Liver (tissue), 8 donors: ENCODE measurements at regions not wholly inside any gene's neighbourhood (a gene's known extent, or its start where the extent isn't known, plus 50 kb on each side); places are given as distances from the start of the nearest gene placed in this dataset.

Experiments used
- DNase-seq: peaks from one replicate; pipeline ENCODE4 v3.0.0-alpha.2; 2017; ENCODE audit warnings: low spot score
- H3K27ac ChIP-seq, 2 donors: one replicate each; pipeline ENCODE4 v1.7.0; 2013; ENCODE audit warnings: inconsistent platforms in 2 of 2, low read length in 2 of 2, control low read depth in 1 of 2, low read depth in 1 of 2, mild to moderate bottlenecking in 1 of 2
- H3K27me3 ChIP-seq, 4 donors: one replicate each; pipeline versions ENCODE4 v1.6.1 to v1.7.0; 2013; ENCODE audit warnings: low read length in 3 of 4, inconsistent platforms in 1 of 4, mild to moderate bottlenecking in 1 of 4, moderate library complexity in 1 of 4; ENCODE audit not compliant: control insufficient read depth in 4 of 4, insufficient read depth in 4 of 4
- H3K36me3 ChIP-seq, 4 donors: one replicate each; pipeline versions ENCODE4 v1.6.1 to v1.7.0; 2013; ENCODE audit warnings: low read length in 3 of 4, mild to moderate bottlenecking in 3 of 4, low read depth in 1 of 4, moderate library complexity in 1 of 4; ENCODE audit not compliant: control insufficient read depth in 4 of 4, insufficient read depth in 3 of 4
- H3K4me1 ChIP-seq, 4 donors: one replicate each; pipeline versions ENCODE4 v1.6.1 to v1.7.0; 2013; ENCODE audit warnings: low read length in 3 of 4, mild to moderate bottlenecking in 3 of 4, moderate library complexity in 1 of 4; ENCODE audit not compliant: control insufficient read depth in 4 of 4, insufficient read depth in 4 of 4
- H3K4me3 ChIP-seq, 3 donors: one replicate each; pipeline versions ENCODE4 v1.6.1 to v1.7.0; 2013; ENCODE audit warnings: low read length in 3 of 3, control low read depth in 1 of 3, low read depth in 1 of 3, mild to moderate bottlenecking in 1 of 3
- H3K9ac ChIP-seq, 2 donors: one replicate each; pipeline ENCODE4 v1.7.0; 2013; ENCODE audit warnings: low read length in 2 of 2, mild to moderate bottlenecking in 2 of 2, moderate library complexity in 2 of 2, control low read depth in 1 of 2, low read depth in 1 of 2
- H3K9me3 ChIP-seq, 4 donors: one replicate each; pipeline versions ENCODE4 v1.6.1 to v1.7.0; 2013; ENCODE audit warnings: low read length in 3 of 4; ENCODE audit not compliant: control insufficient read depth in 4 of 4
- ATF3 ChIP-seq: IDR thresholded peaks from 2 replicates; pipeline ENCODE4 v1.6.1; 2016; ENCODE audit warnings: antibody characterized with exemption
- FOXA1 ChIP-seq: IDR thresholded peaks from 2 replicates; pipeline ENCODE4 v1.6.1; 2016; ENCODE audit warnings: antibody characterized with exemption
- FOXA2 ChIP-seq: IDR thresholded peaks from 2 replicates; pipeline ENCODE4 v1.6.1; 2016; ENCODE audit warnings: antibody characterized with exemption
- GABPA ChIP-seq, 2 donors: IDR thresholded peaks in 1 of 2; conservative IDR thresholded peaks in 1 of 2; 2 replicates each; pipeline ENCODE4 v1.6.1; 2016; ENCODE audit warnings: antibody characterized with exemption in 2 of 2, mild to moderate bottlenecking in 1 of 2, moderate library complexity in 1 of 2
- HNF4A ChIP-seq, 2 donors: conservative IDR thresholded peaks; 2 replicates each; pipeline ENCODE4 v1.6.1; 2016; ENCODE audit warnings: antibody characterized with exemption in 2 of 2, mild to moderate bottlenecking in 2 of 2
- HNF4G ChIP-seq: IDR thresholded peaks from 2 replicates; pipeline ENCODE4 v1.6.1; 2016; ENCODE audit warnings: antibody characterized with exemption
- JUND ChIP-seq, 2 donors: IDR thresholded peaks; 2 replicates each; pipeline ENCODE4 v1.6.1; 2016; ENCODE audit warnings: antibody characterized with exemption in 2 of 2
- NR2F2 ChIP-seq: IDR thresholded peaks from 2 replicates; pipeline ENCODE4 v1.6.1; 2016; ENCODE audit warnings: antibody characterized with exemption
- RAD21 ChIP-seq, 2 donors: IDR thresholded peaks; 2 replicates each; pipeline ENCODE4 v1.6.1; 2016; ENCODE audit warnings: antibody characterized with exemption in 2 of 2, mild to moderate bottlenecking in 2 of 2
- RXRA ChIP-seq, 2 donors: IDR thresholded peaks; 2 replicates each; pipeline ENCODE4 v1.6.1; 2017 to 2018; ENCODE audit warnings: antibody characterized with exemption in 2 of 2, mild to moderate bottlenecking in 1 of 2
- TAF1 ChIP-seq: conservative IDR thresholded peaks from 2 replicates; pipeline ENCODE4 v1.6.1; 2016; ENCODE audit warnings: antibody characterized with exemption, mild to moderate bottlenecking
- YY1 ChIP-seq: IDR thresholded peaks from 2 replicates; pipeline ENCODE4 v1.6.1; 2016; ENCODE audit warnings: antibody characterized with exemption, mild to moderate bottlenecking
- ZBTB33 ChIP-seq: IDR thresholded peaks from 2 replicates; pipeline ENCODE4 v1.6.1; 2016; ENCODE audit warnings: antibody characterized with exemption
- WGBS: extraction: QIAGEN DNeasy Blood & Tissue Kit; methylation state at CpG from one replicate; pipeline ENCODE4 v1.1.7; 2013; 5-methylcytosine and 5-hydroxymethylcytosine counted together
- TF ChIP-seq, protein P1 (sequence below): IDR thresholded peaks from 2 replicates; pipeline ENCODE4 v1.6.1; 2016; ENCODE audit warnings: antibody characterized with exemption
- TF ChIP-seq, protein P2 (sequence below): fragments of 150-350 bp; IDR thresholded peaks from 2 replicates; pipeline ENCODE4 v1.5.1; 2017; ENCODE audit warnings: improper control_type of control experiment, low read depth, low read length; ENCODE audit not compliant: missing input control
- TF ChIP-seq, protein P3 (sequence below): IDR thresholded peaks from 2 replicates; pipeline ENCODE4 v1.6.1; 2016; ENCODE audit warnings: antibody characterized with exemption, mild to moderate bottlenecking
- donor health status: healthy.
- donor health status: healthy.
- donor health status: healthy.
- donor health status: healthy.
- donor health status: healthy.

GRCh38 chr2:242053921-242054320, 184.4 kb downstream of the RTP5 start:
- no peak overlapping the region for H3K9ac ChIP-seq
- no peak overlapping the region for H3K27ac ChIP-seq
- H3K27me3 ChIP-seq, result no peaks in the 10 kb centered on the region
- TF ChIP-seq RAD21 (IDR thresholded peaks at IDR 0.05) (no peak), ATF3 (no peak), RXRA (IDR thresholded peaks at IDR 0.05) (no peak), HNF4G (no peak), NR2F2 (no peak), FOXA1 (no peak), TAF1 (no peak), GABPA (IDR thresholded peaks at IDR 0.05 in 1 of 2, conservative IDR thresholded peaks at IDR 0.05 in 1 of 2) (no peak)
- TF ChIP-seq, protein P1, sequence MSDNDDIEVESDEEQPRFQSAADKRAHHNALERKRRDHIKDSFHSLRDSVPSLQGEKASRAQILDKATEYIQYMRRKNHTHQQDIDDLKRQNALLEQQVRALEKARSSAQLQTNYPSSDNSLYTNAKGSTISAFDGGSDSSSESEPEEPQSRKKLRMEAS, result no peak
- TF ChIP-seq, protein P2, sequence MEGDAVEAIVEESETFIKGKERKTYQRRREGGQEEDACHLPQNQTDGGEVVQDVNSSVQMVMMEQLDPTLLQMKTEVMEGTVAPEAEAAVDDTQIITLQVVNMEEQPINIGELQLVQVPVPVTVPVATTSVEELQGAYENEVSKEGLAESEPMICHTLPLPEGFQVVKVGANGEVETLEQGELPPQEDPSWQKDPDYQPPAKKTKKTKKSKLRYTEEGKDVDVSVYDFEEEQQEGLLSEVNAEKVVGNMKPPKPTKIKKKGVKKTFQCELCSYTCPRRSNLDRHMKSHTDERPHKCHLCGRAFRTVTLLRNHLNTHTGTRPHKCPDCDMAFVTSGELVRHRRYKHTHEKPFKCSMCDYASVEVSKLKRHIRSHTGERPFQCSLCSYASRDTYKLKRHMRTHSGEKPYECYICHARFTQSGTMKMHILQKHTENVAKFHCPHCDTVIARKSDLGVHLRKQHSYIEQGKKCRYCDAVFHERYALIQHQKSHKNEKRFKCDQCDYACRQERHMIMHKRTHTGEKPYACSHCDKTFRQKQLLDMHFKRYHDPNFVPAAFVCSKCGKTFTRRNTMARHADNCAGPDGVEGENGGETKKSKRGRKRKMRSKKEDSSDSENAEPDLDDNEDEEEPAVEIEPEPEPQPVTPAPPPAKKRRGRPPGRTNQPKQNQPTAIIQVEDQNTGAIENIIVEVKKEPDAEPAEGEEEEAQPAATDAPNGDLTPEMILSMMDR, result no peak
- H3K9me3 ChIP-seq, result no peaks in the 10 kb centered on the region
- WGBS, result 88% methylated on average over 12 of the region's 12 CpGs
- H3K4me1 ChIP-seq, result no peaks in the 10 kb centered on the region
- H3K36me3 ChIP-seq, result no peaks in the 10 kb centered on the region
- no peak for DNase-seq
- no peak overlapping the region for H3K4me3 ChIP-seq

DNA sequence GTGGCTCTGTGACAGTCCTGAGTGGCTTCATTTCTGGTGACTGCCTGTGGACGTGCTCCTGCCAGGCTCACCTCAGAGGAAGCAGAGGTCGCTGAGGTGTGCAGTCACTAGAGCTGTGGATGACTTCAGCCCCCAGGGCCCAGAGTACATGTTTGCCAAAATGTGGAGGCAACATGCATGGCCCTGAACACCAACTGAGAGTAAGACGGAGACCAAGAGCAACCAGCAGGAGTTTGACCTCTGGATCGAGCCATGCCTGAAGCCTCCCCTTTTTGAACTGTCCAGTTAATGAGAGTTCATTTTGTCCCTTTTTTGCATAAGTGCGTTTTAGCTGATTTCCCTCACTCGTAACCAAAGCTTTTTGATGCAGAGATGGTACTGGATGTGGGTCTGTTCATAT, 184.9 kb downstream of the RTP5 start:
- H3K27ac ChIP-seq, result no peak overlapping the region
- TF ChIP-seq, protein P1, result no peak
- TF ChIP-seq ZBTB33, result no peak
- TF ChIP-seq HNF4A (conservative IDR thresholded peaks at IDR 0.05), result no peak
- no peak for TF ChIP-seq NR2F2
- no peak for TF ChIP-seq YY1
- no peak for TF ChIP-seq JUND (IDR thresholded peaks at IDR 0.05)
- no peak for TF ChIP-seq RXRA (IDR thresholded peaks at IDR 0.05)
- TF ChIP-seq TAF1, result no peak
- TF ChIP-seq, protein P3, sequence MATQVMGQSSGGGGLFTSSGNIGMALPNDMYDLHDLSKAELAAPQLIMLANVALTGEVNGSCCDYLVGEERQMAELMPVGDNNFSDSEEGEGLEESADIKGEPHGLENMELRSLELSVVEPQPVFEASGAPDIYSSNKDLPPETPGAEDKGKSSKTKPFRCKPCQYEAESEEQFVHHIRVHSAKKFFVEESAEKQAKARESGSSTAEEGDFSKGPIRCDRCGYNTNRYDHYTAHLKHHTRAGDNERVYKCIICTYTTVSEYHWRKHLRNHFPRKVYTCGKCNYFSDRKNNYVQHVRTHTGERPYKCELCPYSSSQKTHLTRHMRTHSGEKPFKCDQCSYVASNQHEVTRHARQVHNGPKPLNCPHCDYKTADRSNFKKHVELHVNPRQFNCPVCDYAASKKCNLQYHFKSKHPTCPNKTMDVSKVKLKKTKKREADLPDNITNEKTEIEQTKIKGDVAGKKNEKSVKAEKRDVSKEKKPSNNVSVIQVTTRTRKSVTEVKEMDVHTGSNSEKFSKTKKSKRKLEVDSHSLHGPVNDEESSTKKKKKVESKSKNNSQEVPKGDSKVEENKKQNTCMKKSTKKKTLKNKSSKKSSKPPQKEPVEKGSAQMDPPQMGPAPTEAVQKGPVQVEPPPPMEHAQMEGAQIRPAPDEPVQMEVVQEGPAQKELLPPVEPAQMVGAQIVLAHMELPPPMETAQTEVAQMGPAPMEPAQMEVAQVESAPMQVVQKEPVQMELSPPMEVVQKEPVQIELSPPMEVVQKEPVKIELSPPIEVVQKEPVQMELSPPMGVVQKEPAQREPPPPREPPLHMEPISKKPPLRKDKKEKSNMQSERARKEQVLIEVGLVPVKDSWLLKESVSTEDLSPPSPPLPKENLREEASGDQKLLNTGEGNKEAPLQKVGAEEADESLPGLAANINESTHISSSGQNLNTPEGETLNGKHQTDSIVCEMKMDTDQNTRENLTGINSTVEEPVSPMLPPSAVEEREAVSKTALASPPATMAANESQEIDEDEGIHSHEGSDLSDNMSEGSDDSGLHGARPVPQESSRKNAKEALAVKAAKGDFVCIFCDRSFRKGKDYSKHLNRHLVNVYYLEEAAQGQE, result no peak
- no peak for TF ChIP-seq FOXA2
- no peak for TF ChIP-seq FOXA1
- TF ChIP-seq GABPA (IDR thresholded peaks at IDR 0.05 in 1 of 2, conservative IDR thresholded peaks at IDR 0.05 in 1 of 2), result no peak
- no peak for TF ChIP-seq ATF3
- TF ChIP-seq, protein P2, result no peak
- WGBS, result 92% methylated on average over 6 of the region's 6 CpGs
- no peak overlapping the region for H3K9ac ChIP-seq
- DNase-seq, result no peak
- no peak overlapping the region for H3K4me3 ChIP-seq
- no peaks in the 10 kb centered on the region for H3K36me3 ChIP-seq
- H3K4me1 ChIP-seq, result no peaks in the 10 kb centered on the region
- H3K9me3 ChIP-seq, result no peaks in the 10 kb centered on the region
- H3K27me3 ChIP-seq, result no peaks in the 10 kb centered on the region
